PC-9 (cell line): ENCODE measurements at regions not wholly inside any gene's neighbourhood (a gene's known extent, or its start where the extent isn't known, plus 50 kb on each side); places are given as distances from the start of the nearest gene placed in this dataset.

Source experiments
- BruUV-seq: library from RNA; stranded (reverse); fragments of 400-500 nt; replicated peaks from 2 replicates; lab custom pipeline; 2021; lab: Mats Ljungman, UMichigan
- CTCF ChIA-PET: fragments of 300-600 bp; sonication (Branson Sonifier 250); formaldehyde crosslinking; loops from one replicate; lab custom pipeline; 2022; ENCODE audit warnings: antibody characterized with exemption; lab: Charles Lee
- POLR2A ChIA-PET: fragments of 300-600 bp; sonication (Branson Sonifier 250); formaldehyde crosslinking; loops from one replicate; lab custom pipeline; 2022; ENCODE audit warnings: antibody characterized with exemption; ENCODE audit not compliant: unreplicated experiment; lab: Charles Lee
- DNase-seq, 2 experiments: peaks; one replicate each; pipeline versions ENCODE4 v3.0.0 to v3.0.0-alpha.2; 2015 to 2022; ENCODE audit warnings: mixed read lengths in 1 of 2
- H2AFZ ChIP-seq: fragments of 200-600 bp; sonication (generic); 2 replicates; pipeline ENCODE4 v1.8.1; 2017; ENCODE audit warnings: antibody characterized with exemption
- H3F3A ChIP-seq: fragments of 200-600 bp; sonication (generic); 2 replicates; pipeline ENCODE4 v1.8.1; 2017; ENCODE audit warnings: antibody characterized with exemption, mild to moderate bottlenecking, low read depth; ENCODE audit not compliant: insufficient read depth
- H3K27ac ChIP-seq: fragments of 200-600 bp; sonication (generic); 2 replicates; pipeline ENCODE4 v1.6.1; 2016; ENCODE audit warnings: mixed run types
- H3K27me3 ChIP-seq: fragments of 200-600 bp; sonication (generic); 2 replicates; pipeline ENCODE4 v1.6.1; 2016; ENCODE audit warnings: low read depth, mixed run types; ENCODE audit not compliant: insufficient read depth
- H3K36me3 ChIP-seq: fragments of 200-600 bp; sonication (generic); 2 replicates; pipeline ENCODE4 v1.6.1; 2016; ENCODE audit warnings: low read depth, mixed run types
- H3K4me1 ChIP-seq: fragments of 200-600 bp; sonication (generic); replicated peaks from 2 replicates; pipeline ENCODE4 v1.6.1; 2016; ENCODE audit warnings: mixed run types; ENCODE audit not compliant: insufficient read depth
- H3K4me2 ChIP-seq: fragments of 200-600 bp; sonication (generic); 2 replicates; pipeline ENCODE4 v1.6.1; 2017; ENCODE audit warnings: mixed run types
- H3K4me3 ChIP-seq: fragments of 200-600 bp; sonication (generic); 2 replicates; pipeline ENCODE4 v1.6.1; 2016; ENCODE audit warnings: mixed run types
- H3K79me2 ChIP-seq: fragments of 200-600 bp; sonication (generic); 2 replicates; pipeline ENCODE4 v1.6.1; 2017; ENCODE audit warnings: low read depth, mixed run types
- H3K9me2 ChIP-seq: fragments of 200-600 bp; sonication (generic); 2 replicates; pipeline ENCODE4 v1.8.1; 2017; ENCODE audit warnings: mild to moderate bottlenecking; ENCODE audit not compliant: insufficient read depth
- H3K9me3 ChIP-seq: fragments of 200-600 bp; sonication (generic); 2 replicates; pipeline ENCODE4 v1.8.1; 2016; ENCODE audit warnings: low read depth; ENCODE audit not compliant: insufficient read depth
- H4K20me1 ChIP-seq: fragments of 200-600 bp; sonication (generic); 2 replicates; pipeline ENCODE4 v1.8.1; 2017; ENCODE audit not compliant: insufficient read depth
- CTCF ChIP-seq: fragments of 200-600 bp; sonication (generic); conservative IDR thresholded peaks from 2 replicates; pipeline ENCODE4 v1.6.1; 2017; ENCODE audit warnings: mixed run types, antibody characterized with exemption, mild to moderate bottlenecking, moderate library complexity
- EZH2 ChIP-seq: fragments of 200-600 bp; sonication (generic); IDR thresholded peaks from 2 replicates; pipeline ENCODE4 v1.8.0; 2017; ENCODE audit warnings: antibody characterized with exemption, low read depth
- intact Hi-C: fragments of 100-400 bp; cut with micrococcal nuclease; formaldehyde crosslinking; loops from one replicate; pipeline ENCODE4 v1.10.0; 2022; ENCODE audit not compliant: unreplicated experiment

- no peaks in the 10 kb centered on the region for H3K27me3 ChIP-seq
- H3K27ac ChIP-seq: no peak overlapping the region
- no peaks in the 10 kb centered on the region for H3K79me2 ChIP-seq
- H3F3A ChIP-seq: no peaks in the 10 kb centered on the region
- H3K4me3 ChIP-seq: no peak overlapping the region
- H2AFZ ChIP-seq: no peak overlapping the region
- no peak for DNase-seq
- no peak overlapping the region for H3K4me2 ChIP-seq
- intact Hi-C loops: no loop called here
- POLR2A ChIA-PET: no interaction called here
- H3K9me3 ChIP-seq: no peaks in the 10 kb centered on the region
- H4K20me1 ChIP-seq: no peaks in the 10 kb centered on the region
- no peaks in the 10 kb centered on the region for H3K36me3 ChIP-seq
- no TSS peak for BruUV-seq
- no peaks in the 10 kb centered on the region for H3K9me2 ChIP-seq
- CTCF ChIA-PET: no interaction called here
- no peaks in the 10 kb centered on the region for H3K4me1 ChIP-seq
- no peak for TF ChIP-seq EZH2
- no peak for TF ChIP-seq CTCF
Measured at GRCh38 chr3:95456835-95457234, 1357.6 kb upstream of the EPHA6 start.

GRCh38 chr3:95459706-95460105, 1354.7 kb upstream of the EPHA6 start:
- no peak for DNase-seq
- Histone ChIP-seq H3F3A (no peaks in the 10 kb centered on the region), H3K9me2 (no peaks in the 10 kb centered on the region), H3K27me3 (no peaks in the 10 kb centered on the region), H3K9me3 (no peaks in the 10 kb centered on the region), H3K36me3 (no peaks in the 10 kb centered on the region), H3K4me3 (no peak overlapping the region), H3K4me2 (no peak overlapping the region), H2AFZ (no peak overlapping the region), H3K79me2 (no peaks in the 10 kb centered on the region), H3K27ac (no peak overlapping the region), H4K20me1 (no peaks in the 10 kb centered on the region), H3K4me1 (no peaks in the 10 kb centered on the region)
- TF ChIP-seq CTCF: no peak
- TF ChIP-seq EZH2: no peak
- intact Hi-C loops: no loop called here
- ChIA-PET CTCF (interaction anchor here (0.6 kb wide), 1 partner anchor 228 kb away, joined by 8 read pairs; no protein-coding TSS in a partner anchor), POLR2A (no interaction called here)
- BruUV-seq: no TSS peak

- intact Hi-C loops: no loop called here
Measured at GRCh38 chr3:95460274-95460673, 1354.1 kb upstream of the EPHA6 start.

More at GRCh38 chr3:95460274-95460673, 1354.1 kb upstream of the EPHA6 start:
- no peaks in the 10 kb centered on the region for H3K27me3 ChIP-seq
- POLR2A ChIA-PET: no interaction called here
- BruUV-seq: no TSS peak
- no peaks in the 10 kb centered on the region for H3K36me3 ChIP-seq
- CTCF ChIA-PET: no interaction called here
- no peaks in the 10 kb centered on the region for H3K4me1 ChIP-seq
- no peak overlapping the region for H3K4me3 ChIP-seq
- H4K20me1 ChIP-seq: no peaks in the 10 kb centered on the region
- no peak for DNase-seq
- H3K27ac ChIP-seq: no peak overlapping the region
- H3K4me2 ChIP-seq: no peak overlapping the region
- H3K79me2 ChIP-seq: no peaks in the 10 kb centered on the region
- no peaks in the 10 kb centered on the region for H3F3A ChIP-seq
- TF ChIP-seq EZH2 (no peak), CTCF (no peak)
- H3K9me3 ChIP-seq: no peaks in the 10 kb centered on the region
- no peaks in the 10 kb centered on the region for H3K9me2 ChIP-seq
- no peak overlapping the region for H2AFZ ChIP-seq
